NCI-H2196 treated with DMSO at 0.1 percent for 48 hours (cell line): ENCODE measurements at regions not wholly inside any gene's neighbourhood (a gene's known extent, or its start where the extent isn't known, plus 50 kb on each side); places are given as distances from the start of the nearest gene placed in this dataset.

ENCODE experiments used
- DNase-seq: peaks from one replicate; lab custom pipeline; 2025; ENCODE audit not compliant: unreplicated experiment; lab: John Stamatoyannopoulos, UW

DNA sequence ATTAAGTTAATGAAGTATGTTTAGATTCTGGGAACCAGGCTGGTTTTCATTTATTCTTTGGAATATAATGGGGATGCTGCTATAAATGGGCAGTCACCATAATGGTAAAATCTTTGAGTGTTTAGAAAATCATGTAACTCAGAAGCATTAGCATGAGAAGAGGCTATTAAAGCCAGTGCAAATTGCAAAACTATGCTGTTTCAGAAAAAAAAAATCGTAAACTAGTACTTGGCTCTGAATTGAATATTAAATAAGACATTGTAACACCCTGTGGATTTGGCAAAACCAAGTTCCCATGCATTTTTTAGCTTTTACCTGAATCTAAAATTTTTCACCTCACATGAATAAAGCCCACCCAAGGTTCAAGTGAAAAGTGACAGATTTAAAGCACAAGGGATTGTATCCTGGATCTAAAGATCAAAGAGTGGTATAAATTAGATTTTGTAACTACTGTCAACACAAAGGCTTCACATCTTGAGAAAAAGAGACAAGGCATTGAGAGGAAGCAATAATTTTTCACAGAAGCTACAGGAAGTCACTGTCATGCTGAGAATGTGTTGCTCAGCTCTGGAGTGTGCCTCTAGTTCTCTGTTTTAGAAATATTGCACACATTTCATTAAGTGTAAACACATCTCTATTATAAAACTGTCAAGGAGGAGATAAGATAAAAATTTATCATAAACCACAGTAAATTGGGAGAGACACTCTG lies 142.2 kb downstream of the ABCA8 start:
- no peak for DNase-seq

GRCh38 chr17:68809148-68809547 lies 146.0 kb downstream of the ABCA8 start:
- DNase-seq = no peak

DNA sequence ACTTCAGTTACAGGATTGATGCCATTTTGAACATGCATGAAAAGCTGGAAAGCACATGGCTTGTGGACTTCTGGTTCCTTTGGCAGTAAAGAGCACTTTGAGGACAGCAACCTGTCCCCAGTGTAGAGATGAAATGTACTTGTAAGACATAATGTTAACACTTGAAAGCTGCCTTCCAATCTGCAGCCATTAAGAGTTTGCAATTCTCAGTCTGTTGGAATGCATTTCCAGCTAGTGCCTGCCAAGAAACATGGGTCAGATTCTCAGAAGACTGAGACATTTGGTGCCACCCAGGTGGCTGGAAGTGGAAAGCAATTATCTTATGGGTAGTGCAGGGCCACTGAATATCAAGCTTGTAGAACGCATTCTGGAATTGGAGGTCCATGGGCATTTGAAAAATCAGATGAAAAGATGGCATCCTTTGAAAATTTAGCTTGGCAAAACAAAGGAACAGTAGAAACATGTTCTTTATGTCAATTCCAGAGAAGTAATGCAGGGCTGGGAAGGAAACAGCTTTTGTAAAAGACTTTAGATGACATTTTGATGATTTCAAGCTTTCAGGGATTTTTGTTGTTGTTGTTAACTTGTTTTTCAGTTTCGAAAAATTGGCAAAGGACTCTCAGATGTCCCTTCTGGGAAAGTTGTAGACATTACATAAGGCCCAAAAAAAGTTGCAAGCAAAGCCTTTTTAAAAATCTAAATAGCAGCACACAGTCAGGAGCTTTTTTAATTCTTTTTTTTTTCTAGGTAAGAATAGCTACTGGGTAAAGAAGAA lies 147.0 kb downstream of the ABCA8 start:
- DNase-seq = no peak

DNA sequence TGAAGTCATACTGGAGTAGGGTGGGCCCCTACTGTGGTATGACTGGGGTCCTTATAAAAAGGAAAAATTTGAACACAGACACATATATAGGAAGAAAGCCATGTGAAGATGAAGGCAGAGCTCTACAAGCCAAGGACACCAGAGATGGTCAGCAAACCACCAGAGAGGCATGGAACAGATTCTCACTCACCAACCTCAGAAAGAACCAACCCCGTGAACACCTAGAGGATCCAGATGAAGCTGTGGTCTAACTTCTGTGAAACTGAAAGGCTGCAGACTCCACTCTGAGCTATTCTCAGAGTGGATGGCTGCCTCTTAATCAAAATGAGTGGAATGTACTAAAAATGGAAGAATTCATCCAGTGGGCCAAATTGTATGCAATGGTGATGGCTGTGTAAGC lies 149.6 kb downstream of the ABCA8 start:
- no peak for DNase-seq

- DNase-seq = no peak
Measured at GRCh38 chr17:68804777-68805520, 150.2 kb downstream of the ABCA8 start.

DNA sequence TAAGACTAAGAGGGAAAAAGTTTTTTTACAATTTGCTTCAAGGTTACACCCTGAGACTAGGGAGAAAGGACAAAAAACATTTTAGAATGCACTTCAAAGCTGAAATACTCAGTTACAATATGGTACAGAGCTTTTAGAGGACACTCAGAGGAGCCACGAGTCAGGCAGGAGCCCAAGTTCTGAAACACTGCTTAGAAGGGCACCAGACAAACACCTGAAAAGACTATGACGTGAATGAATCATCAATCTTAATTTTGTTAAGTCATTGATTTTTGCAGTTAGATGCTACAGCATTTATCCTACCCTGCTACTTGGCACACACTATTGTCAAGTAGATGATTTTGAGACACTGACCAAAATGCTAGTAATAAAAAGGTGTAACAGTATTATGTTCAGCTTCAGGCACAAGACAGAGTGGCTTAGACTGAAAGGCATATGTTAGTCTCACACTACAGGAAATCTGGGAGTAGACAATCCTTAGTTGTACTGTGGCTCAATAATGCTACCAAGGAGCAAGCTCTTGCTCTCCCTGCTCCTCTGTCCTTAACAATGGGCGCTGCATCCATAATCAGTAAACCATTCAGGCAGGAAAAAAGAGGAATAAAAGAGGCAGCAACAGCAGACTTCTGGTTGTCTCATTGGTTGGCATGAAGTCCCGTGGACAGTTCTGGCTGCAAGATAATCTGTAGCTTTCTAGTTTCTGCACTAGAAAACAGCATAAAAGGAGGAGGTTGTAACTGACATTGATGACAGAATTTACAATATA lies 151.8 kb downstream of the ABCA8 start:
- DNase-seq = no peak

DNA sequence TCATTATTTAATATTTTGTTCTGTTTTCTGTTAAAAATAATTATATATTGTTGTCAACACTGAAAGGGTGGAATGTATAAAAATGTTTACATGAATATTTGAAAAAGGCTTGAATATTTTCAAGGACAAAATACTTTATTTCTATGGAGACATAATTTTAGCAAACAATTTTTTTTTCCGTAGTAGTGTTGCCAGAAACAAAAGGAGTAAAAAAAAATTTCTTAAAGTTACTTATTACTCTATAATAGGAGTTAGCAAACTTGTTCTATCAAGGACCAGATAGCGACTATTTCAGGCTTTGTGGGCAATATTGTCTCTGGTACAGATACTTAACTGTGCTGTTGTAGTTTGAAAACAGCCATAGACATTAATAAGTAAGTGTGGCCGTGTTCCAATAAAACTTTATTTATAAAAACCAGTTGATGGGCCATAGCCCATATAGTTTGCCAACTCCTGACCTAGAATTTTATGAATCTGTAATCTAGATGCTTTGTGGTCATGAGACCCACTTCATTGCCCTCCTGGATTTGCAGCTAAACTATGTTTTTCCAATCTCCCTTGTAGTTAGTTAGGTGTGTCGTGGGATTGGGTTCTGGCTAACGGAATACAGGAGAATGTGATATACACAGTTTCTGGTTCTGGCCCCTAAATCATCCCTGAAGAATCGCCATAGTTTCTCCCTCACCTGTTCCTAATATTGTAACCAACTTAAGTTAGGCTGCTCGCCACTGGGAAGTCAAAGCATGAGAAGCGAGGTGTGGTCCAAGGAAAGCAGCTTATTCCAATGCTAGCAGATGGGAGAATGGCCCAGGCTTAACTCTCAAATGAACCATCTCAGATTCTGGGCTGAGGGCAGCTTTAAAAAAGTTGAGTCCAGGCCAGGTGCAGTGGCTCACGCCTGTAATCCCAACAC lies 153.6 kb downstream of the ABCA8 start:
- DNase-seq = no peak

GRCh38 chr17:68800751-68801150 lies 154.4 kb downstream of the ABCA8 start:
- DNase-seq = no peak

DNA sequence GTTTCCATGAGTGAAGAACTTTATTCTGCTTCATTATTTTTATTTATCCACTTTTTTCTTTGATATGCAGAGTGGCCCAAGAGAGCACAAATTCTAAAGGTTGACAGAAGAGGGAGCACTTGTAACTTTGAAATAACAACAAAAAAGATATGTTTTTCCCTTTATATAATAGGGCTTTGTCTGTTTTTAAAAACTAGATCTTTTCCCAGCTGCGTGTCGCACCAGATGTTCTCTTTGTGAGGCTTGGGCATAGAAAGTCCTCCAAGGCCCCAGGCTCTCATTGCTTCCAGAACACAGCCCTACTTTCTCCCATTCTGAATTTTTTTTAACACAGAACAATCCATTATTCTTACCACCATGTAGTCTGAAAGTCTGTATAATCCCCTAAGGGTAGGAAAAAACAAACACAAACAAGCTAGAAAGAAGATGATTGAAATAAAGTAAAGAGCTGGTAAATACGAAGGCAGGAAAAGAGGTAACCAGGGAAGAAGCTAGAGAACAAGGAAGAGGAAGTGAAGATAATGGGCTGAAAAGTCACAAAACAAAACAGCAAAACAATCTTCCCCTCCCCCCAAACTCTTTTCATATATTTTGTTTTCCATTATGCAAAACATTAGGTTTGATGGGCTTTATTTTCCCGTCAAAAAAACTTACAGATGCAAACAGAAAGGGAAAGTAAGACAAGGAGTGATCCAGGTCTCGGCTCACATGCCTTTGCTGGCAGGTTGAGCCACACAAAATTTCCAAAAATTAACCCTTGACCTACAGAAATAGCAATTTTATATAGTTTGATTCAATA lies 160.4 kb downstream of the ABCA8 start:
- DNase-seq = no peak

GRCh38 chr17:68792873-68793272 lies 162.3 kb downstream of the ABCA8 start:
- no peak for DNase-seq

DNA sequence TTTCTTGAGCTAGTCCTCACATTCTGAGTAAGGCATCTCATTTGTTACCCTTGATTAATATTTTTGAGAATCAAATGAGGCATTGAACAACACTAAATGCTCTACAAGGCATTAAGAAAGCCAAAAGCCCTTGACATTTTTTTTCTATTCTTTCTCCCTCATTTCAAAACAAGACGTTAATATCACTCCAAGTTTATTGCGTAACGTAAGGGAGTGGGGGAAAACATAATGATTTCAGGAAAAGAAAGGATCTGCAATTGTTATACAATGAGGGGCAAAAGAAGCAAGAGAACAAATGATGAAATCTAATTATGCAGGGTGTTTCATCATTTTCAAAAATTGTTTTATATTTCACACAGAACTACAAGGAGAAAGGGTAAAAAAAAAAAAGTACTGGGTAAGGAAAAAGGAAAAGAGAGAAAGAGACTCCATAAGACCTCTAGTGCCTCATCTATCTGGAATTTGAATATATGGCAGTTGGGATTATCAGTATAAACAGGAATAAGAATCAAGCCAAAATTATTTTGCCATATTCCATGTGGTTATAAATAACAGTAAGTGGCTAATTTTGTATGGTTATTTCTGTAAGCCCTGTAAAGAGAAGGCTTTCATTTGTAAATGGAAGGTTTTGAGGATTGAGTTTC lies 163.0 kb downstream of the ABCA8 start:
- no peak for DNase-seq

DNA sequence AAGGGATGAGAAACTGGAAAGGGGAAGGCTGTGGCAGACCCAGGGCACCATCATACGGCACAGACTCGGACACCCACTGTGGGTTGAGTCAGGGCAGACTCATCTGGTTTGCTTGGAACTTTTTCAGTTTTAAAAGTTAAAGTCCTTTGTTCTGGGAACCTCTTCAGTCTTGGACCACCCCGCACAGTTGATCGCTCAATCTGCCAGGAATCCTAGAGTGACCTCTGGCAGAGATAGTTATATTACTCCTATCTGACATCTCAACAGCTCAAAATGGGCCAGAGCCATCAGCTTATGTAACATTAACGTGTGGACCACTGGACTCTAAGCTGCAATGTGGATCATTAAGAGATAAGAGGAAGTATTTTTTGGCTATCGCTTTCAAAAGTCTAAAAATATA lies 164.3 kb downstream of the ABCA8 start:
- DNase-seq = no peak

DNA sequence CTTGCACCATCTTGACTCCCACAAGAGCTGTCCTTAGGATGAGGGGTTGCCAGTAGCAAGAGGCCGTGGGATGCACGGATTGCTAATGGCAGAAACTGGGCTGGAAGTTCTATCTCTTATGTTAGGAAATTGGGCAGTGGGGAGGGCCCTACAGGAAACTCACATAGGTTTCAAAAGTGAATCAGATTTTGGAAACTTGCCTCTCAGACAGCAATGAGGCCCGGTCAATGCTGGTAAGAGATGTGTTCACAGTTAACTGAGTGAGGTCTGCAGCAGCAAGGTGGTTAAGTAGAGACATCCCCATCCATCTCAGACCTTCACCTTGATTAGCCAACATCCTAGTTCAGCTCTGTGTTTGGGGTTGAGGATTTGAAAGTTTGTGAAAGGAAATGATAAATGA lies 164.7 kb downstream of the ABCA8 start:
- DNase-seq = no peak

DNA sequence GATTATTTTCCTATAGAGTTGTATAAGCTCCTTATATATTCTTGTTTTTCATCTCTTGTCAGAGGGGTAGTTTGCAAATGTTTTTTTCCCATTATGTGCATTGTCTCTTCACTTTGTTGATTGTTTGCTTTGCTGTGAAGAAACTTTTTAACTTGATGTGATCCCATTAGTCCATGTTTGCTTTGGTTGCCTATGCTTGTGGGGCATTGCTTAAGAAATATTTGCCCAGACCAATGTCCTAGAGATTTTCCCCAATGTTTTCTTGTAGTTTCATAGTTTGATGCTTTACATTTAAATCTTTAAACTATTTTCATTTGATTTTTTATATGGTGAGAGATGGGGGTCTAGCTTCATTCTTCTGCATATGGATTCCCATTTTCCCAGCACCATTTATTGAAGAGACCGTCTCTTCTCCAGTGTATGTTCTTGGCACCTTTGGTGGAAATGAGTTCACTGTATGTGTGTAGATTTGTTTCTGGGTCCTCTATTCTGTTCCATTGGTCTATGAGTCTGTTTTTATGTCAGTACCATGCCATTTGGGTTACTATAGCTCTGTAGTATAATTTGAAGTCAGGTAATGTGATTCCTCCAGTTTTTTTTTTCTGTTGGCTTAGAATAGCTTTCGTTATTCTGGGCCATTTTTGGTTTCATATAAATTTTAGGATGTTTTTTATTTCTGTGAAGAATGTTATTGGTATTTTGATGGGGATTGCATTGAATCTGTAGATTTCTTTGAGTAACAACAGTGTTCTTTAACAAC lies 165.8 kb downstream of the ABCA8 start:
- no peak for DNase-seq

- no peak for DNase-seq
Measured at GRCh38 chr17:68785565-68786486, 169.4 kb downstream of the ABCA8 start.

- no peak for DNase-seq
Measured at GRCh38 chr17:68784431-68784830, 170.8 kb downstream of the ABCA8 start.

DNA sequence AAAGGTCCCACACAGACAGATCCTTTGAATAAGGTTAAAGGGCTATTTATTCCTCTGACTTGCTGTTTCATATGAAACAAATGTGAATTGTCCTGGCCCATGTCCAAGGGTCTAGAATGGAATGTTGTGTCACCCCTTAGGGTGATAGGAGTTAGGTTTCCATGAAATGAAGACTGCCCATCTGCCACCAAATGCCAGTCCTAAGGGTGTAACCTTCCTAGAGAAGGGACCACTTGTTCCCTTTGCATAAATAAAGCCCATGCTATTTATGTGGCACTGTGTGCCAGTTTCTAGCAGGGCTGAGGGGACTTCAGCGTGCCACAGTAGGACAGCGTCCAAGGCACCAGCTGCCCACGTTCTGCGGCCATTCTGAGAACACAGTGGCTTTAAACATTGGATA lies 171.3 kb downstream of the ABCA8 start:
- no peak for DNase-seq
